IMR-90 (cell line): ENCODE measurements at regions not wholly inside any gene's neighbourhood (a gene's known extent, or its start where the extent isn't known, plus 50 kb on each side); places are given as distances from the start of the nearest gene placed in this dataset.
A peak's percentile ranks its signal among the peaks of the same experiment; 100 is the strongest.

Experiments used
- ATAC-seq: fragments of 200-7000 bp; cut with Tn5 transposase; 2 replicates; pipeline ENCODE4 v1.9.1; 2020; ENCODE audit warnings: low read depth, mild to moderate bottlenecking, moderate library complexity
- BruUV-seq: library from RNA; stranded (reverse); fragments of 400-500 nt; replicated peaks from 2 replicates; lab custom pipeline; 2021; lab: Mats Ljungman, UMichigan
- CTCF ChIA-PET: fragments of 300-600 bp; formaldehyde crosslinking; extraction: SDS; loops from one replicate; lab custom pipeline; 2021; ENCODE audit warnings: antibody characterized with exemption; lab: Yijun Ruan, JAX
- POLR2A ChIA-PET: fragments of 300-600 bp; sonication (Branson Sonifier 250); formaldehyde crosslinking; loops from one replicate; lab custom pipeline; 2022; ENCODE audit warnings: antibody characterized with exemption; ENCODE audit not compliant: unreplicated experiment; lab: Charles Lee
- DNase-seq: peaks from one replicate; pipeline ENCODE4 v3.0.0; 2013
- H2AFZ ChIP-seq: replicated peaks from 2 replicates; pipeline ENCODE3; 2013; ENCODE audit warnings: low read length, mild to moderate bottlenecking; ENCODE audit not compliant: poor library complexity
- H2AK5ac ChIP-seq: 2 replicates; pipeline ENCODE4 v1.6.1; 2013; ENCODE audit warnings: low read depth, low read length, inconsistent platforms
- H2AK9ac ChIP-seq: replicated peaks from 2 replicates; pipeline ENCODE3; 2013; ENCODE audit warnings: mild to moderate bottlenecking, low read depth, low read length, moderate library complexity; ENCODE audit not compliant: poor library complexity
- H2BK120ac ChIP-seq: 2 replicates; pipeline ENCODE4 v1.6.1; 2013; ENCODE audit warnings: low read depth, low read length, inconsistent platforms
- H2BK15ac ChIP-seq: 3 replicates; pipeline ENCODE4 v1.6.1; 2013; ENCODE audit warnings: low read depth, low read length, inconsistent platforms
- H2BK20ac ChIP-seq: 2 replicates; pipeline ENCODE4 v1.6.1; 2013; ENCODE audit warnings: low read depth, mild to moderate bottlenecking, inconsistent platforms, low read length, moderate library complexity
- H2BK5ac ChIP-seq: 2 replicates; pipeline ENCODE4 v1.6.1; 2013; ENCODE audit warnings: mild to moderate bottlenecking, low read depth, low read length, inconsistent platforms; ENCODE audit not compliant: poor library complexity, severe bottlenecking
- H3K14ac ChIP-seq: replicated peaks from 2 replicates; pipeline ENCODE4 v1.6.1; 2013; ENCODE audit warnings: low read depth, low read length, inconsistent platforms
- H3K18ac ChIP-seq: 2 replicates; pipeline ENCODE4 v1.6.1; 2013; ENCODE audit warnings: low read depth, low read length, control low read depth
- H3K23ac ChIP-seq: 2 replicates; pipeline ENCODE4 v1.6.1; 2013; ENCODE audit warnings: low read depth, low read length, inconsistent platforms
- H3K27ac ChIP-seq: 2 replicates; pipeline ENCODE4 v1.5.1; 2013; ENCODE audit warnings: mild to moderate bottlenecking, control low read depth, low read length; ENCODE audit not compliant: insufficient read depth
- H3K27me3 ChIP-seq: 2 replicates; pipeline ENCODE4 v1.6.1; 2013; ENCODE audit warnings: low read length; ENCODE audit not compliant: control insufficient read depth, insufficient read depth
- H3K36me3 ChIP-seq: 2 replicates; pipeline ENCODE4 v1.6.1; 2013; ENCODE audit warnings: low read length, mixed read lengths; ENCODE audit not compliant: control insufficient read depth, insufficient read depth
- H3K4ac ChIP-seq: 2 replicates; pipeline ENCODE4 v1.6.1; 2013; ENCODE audit warnings: low read depth, low read length, inconsistent platforms
- H3K4me1 ChIP-seq: 2 replicates; pipeline ENCODE4 v1.6.1; 2013; ENCODE audit warnings: low read length, mixed read lengths; ENCODE audit not compliant: control insufficient read depth, insufficient read depth
- H3K4me2 ChIP-seq: 2 replicates; pipeline ENCODE4 v1.6.1; 2013; ENCODE audit warnings: low read depth, mild to moderate bottlenecking, control low read depth, low read length, moderate library complexity
- H3K4me3 ChIP-seq: 2 replicates; pipeline ENCODE4 v1.5.1; 2013; ENCODE audit warnings: low read depth, mild to moderate bottlenecking, control low read depth, low read length, moderate library complexity; ENCODE audit not compliant: insufficient read depth
- H3K56ac ChIP-seq: 2 replicates; pipeline ENCODE4 v1.6.1; 2013; ENCODE audit warnings: low read length, inconsistent platforms; ENCODE audit not compliant: insufficient read depth; ENCODE audit errors: extremely low read depth
- H3K79me1 ChIP-seq, 2 experiments: 2 replicates each; pipeline ENCODE4 v1.6.1; 2013; ENCODE audit warnings: low read length in 2 of 2, inconsistent platforms in 1 of 2, low read depth in 1 of 2
- H3K9ac ChIP-seq: 2 replicates; pipeline ENCODE4 v1.6.1; 2013; ENCODE audit warnings: low read depth, low read length, control low read depth
- H3K9me1 ChIP-seq: 2 replicates; pipeline ENCODE4 v1.6.1; 2013; ENCODE audit warnings: low read length, inconsistent platforms; ENCODE audit not compliant: insufficient read depth
- H3K9me3 ChIP-seq: 2 replicates; pipeline ENCODE4 v1.6.1; 2013; ENCODE audit warnings: low read length; ENCODE audit not compliant: control insufficient read depth, insufficient read depth
- H4K20me1 ChIP-seq: 2 replicates; pipeline ENCODE4 v1.6.1; 2013; ENCODE audit warnings: low read length, inconsistent platforms; ENCODE audit not compliant: insufficient read depth
- H4K5ac ChIP-seq: 2 replicates; pipeline ENCODE4 v1.6.1; 2013; ENCODE audit warnings: mild to moderate bottlenecking, low read depth, low read length, control low read depth
- H4K8ac ChIP-seq, 2 experiments: 2 replicates each; pipeline ENCODE4 v1.6.1; 2013; ENCODE audit warnings: low read depth in 2 of 2, low read length in 2 of 2, control low read depth in 1 of 2, inconsistent platforms in 1 of 2
- H4K91ac ChIP-seq: 2 replicates; pipeline ENCODE4 v1.6.1; 2013; ENCODE audit warnings: low read depth, low read length, inconsistent platforms; ENCODE audit not compliant: insufficient read depth
- BHLHE40 ChIP-seq: fragments of 150-350 bp; IDR thresholded peaks from 2 replicates; pipeline ENCODE4 v1.6.1; 2016; ENCODE audit warnings: mild to moderate bottlenecking, low read depth, low read length
- CEBPB ChIP-seq: IDR thresholded peaks from 2 replicates; pipeline ENCODE4 v1.6.1; 2012; ENCODE audit warnings: low read depth, low read length, improper control_type of control experiment
- CHD1 ChIP-seq: IDR thresholded peaks from 2 replicates; pipeline ENCODE4 v1.6.1; 2012; ENCODE audit warnings: low read depth, low read length, improper control_type of control experiment
- FOS ChIP-seq: fragments of 150-350 bp; IDR thresholded peaks from 2 replicates; pipeline ENCODE4 v1.6.1; 2016; ENCODE audit warnings: low read depth, low read length
- MAFK ChIP-seq: IDR thresholded peaks from 2 replicates; pipeline ENCODE4 v1.6.1; 2012; ENCODE audit warnings: low read depth, low read length, improper control_type of control experiment
- MAZ ChIP-seq: IDR thresholded peaks from 2 replicates; pipeline ENCODE4 v1.6.1; 2012; ENCODE audit warnings: low read depth, mild to moderate bottlenecking, low read length, improper control_type of control experiment, moderate library complexity, borderline replicate concordance
- NFE2L2 ChIP-seq: fragments of 150-350 bp; IDR thresholded peaks from 2 replicates; pipeline ENCODE4 v1.6.1; 2016; ENCODE audit warnings: low read depth, mild to moderate bottlenecking, low read length
- POLR2A ChIP-seq: IDR thresholded peaks from 2 replicates; pipeline ENCODE4 v1.6.1; 2012; ENCODE audit warnings: mild to moderate bottlenecking, low read depth, low read length
- RAD21 ChIP-seq: IDR thresholded peaks from 2 replicates; pipeline ENCODE4 v1.6.1; 2012; ENCODE audit warnings: low read length, improper control_type of control experiment
- RCOR1 ChIP-seq: IDR thresholded peaks from 2 replicates; pipeline ENCODE4 v1.6.1; 2012; ENCODE audit warnings: mild to moderate bottlenecking, low read length, improper control_type of control experiment; ENCODE audit not compliant: insufficient replicate concordance
- RFX5 ChIP-seq: IDR thresholded peaks from 2 replicates; pipeline ENCODE4 v1.8.0; 2012; ENCODE audit warnings: low read depth, mild to moderate bottlenecking, low read length, moderate library complexity
- SMC3 ChIP-seq: fragments of 150-350 bp; IDR thresholded peaks from 2 replicates; pipeline ENCODE4 v1.6.1; 2016; ENCODE audit warnings: low read depth, mild to moderate bottlenecking, antibody characterized with exemption, low read length, moderate library complexity
- WGBS, 2 experiments: methylation state at CpG; one replicate each; pipeline versions ENCODE4 v1.1.5 to v1.1.7; 2013; ENCODE audit warnings: missing lambda C conversion rate in 2 of 2; ENCODE audit not compliant: insufficient read length in 1 of 2; ENCODE audit errors: extremely low coverage in 2 of 2; 5-methylcytosine and 5-hydroxymethylcytosine counted together
- dilution Hi-C: fragments of 300-500 bp; cut with HindIII; formaldehyde crosslinking; loops from one replicate; pipeline ENCODE4 v1.14.3; 2018; ENCODE audit warnings: low sequenced_read_pairs; ENCODE audit not compliant: unreplicated experiment
- in situ Hi-C: fragments of 300-500 bp; cut with MboI; formaldehyde crosslinking; loops from 3 replicates; pipeline ENCODE4 v1.14.3; 2019; ENCODE audit warnings: low sequenced_read_pairs, inconsistent platforms, mixed read lengths
- intact Hi-C: fragments of 100-400 bp; cut with micrococcal nuclease; formaldehyde crosslinking; loops from 2 replicates; pipeline ENCODE4 v1.10.0; 2022
- TF ChIP-seq, protein P1 (sequence below): conservative IDR thresholded peaks from 2 replicates; pipeline ENCODE4 v1.5.1; 2012; ENCODE audit warnings: mild to moderate bottlenecking, low read depth, low read length, improper control_type of control experiment
- TF ChIP-seq, protein P2 (sequence below): fragments of 150-350 bp; IDR thresholded peaks from 2 replicates; pipeline ENCODE4 v1.6.1; 2017; ENCODE audit warnings: mild to moderate bottlenecking, antibody characterized with exemption, low read length, low read depth
- TF ChIP-seq, protein P3 (sequence below): fragments of 150-350 bp; IDR thresholded peaks from 2 replicates; pipeline ENCODE4 v1.6.1; 2016; ENCODE audit warnings: low read depth, mild to moderate bottlenecking, low read length, moderate library complexity, borderline replicate concordance

DNA sequence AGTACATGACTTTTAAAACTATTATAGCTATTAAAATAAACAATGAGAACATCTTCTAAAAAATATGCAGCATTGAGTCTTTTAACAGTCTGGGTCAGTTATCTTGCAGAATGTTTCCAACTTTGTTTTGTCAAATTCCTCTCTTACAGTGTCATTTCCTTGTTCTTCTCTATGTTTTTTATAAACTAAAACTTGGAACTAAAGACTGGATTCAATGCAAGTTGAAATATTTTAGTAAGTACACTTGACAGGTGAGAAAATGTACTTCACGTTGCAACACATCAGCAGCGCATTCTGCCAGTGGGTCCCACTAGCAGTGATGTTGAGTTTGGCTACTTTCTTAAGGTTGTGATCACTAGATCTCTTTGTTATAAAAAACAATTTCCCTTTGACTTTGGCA, 1407.6 kb upstream of the RAG2 start:
- DNase-seq (peak; percentile 28), ATAC-seq (no peak)
- H3K4me3 ChIP-seq = no peak overlapping the region
- H3K36me3 ChIP-seq = no peaks in the 10 kb centered on the region
- dilution Hi-C loops = no loop called here
- ChIA-PET POLR2A (no interaction called here), CTCF (interaction anchor here (0.7 kb wide), 1 partner anchor 946 kb away, joined by 4 read pairs; no protein-coding TSS in a partner anchor)
- in situ Hi-C loops = no loop called here
- H3K79me1 ChIP-seq = no peaks in the 10 kb centered on the region
- intact Hi-C loops = no loop called here
- no peak overlapping the region for H3K23ac ChIP-seq
- H2BK120ac ChIP-seq = no peak overlapping the region
- H4K8ac ChIP-seq = no peak overlapping the region
- H3K9me1 ChIP-seq = no peaks in the 10 kb centered on the region
- H3K14ac ChIP-seq = no peak overlapping the region
- H4K91ac ChIP-seq = no peak overlapping the region
- H2AK5ac ChIP-seq = no peak overlapping the region
- H4K20me1 ChIP-seq = no peaks in the 10 kb centered on the region
- no peak overlapping the region for H3K27ac ChIP-seq
- BruUV-seq = no TSS peak
- no peak overlapping the region for H3K56ac ChIP-seq
- no peaks in the 10 kb centered on the region for H3K9me3 ChIP-seq
- TF ChIP-seq MAZ (no peak), RAD21 (no peak), RCOR1 (no peak), SMC3 (no peak), POLR2A (no peak), MAFK (no peak), RFX5 (no peak), CHD1 (no peak), CEBPB (no peak), FOS (no peak), NFE2L2 (no peak), BHLHE40 (no peak)
- TF ChIP-seq, protein P1, sequence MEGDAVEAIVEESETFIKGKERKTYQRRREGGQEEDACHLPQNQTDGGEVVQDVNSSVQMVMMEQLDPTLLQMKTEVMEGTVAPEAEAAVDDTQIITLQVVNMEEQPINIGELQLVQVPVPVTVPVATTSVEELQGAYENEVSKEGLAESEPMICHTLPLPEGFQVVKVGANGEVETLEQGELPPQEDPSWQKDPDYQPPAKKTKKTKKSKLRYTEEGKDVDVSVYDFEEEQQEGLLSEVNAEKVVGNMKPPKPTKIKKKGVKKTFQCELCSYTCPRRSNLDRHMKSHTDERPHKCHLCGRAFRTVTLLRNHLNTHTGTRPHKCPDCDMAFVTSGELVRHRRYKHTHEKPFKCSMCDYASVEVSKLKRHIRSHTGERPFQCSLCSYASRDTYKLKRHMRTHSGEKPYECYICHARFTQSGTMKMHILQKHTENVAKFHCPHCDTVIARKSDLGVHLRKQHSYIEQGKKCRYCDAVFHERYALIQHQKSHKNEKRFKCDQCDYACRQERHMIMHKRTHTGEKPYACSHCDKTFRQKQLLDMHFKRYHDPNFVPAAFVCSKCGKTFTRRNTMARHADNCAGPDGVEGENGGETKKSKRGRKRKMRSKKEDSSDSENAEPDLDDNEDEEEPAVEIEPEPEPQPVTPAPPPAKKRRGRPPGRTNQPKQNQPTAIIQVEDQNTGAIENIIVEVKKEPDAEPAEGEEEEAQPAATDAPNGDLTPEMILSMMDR = no peak
- TF ChIP-seq, protein P2, sequence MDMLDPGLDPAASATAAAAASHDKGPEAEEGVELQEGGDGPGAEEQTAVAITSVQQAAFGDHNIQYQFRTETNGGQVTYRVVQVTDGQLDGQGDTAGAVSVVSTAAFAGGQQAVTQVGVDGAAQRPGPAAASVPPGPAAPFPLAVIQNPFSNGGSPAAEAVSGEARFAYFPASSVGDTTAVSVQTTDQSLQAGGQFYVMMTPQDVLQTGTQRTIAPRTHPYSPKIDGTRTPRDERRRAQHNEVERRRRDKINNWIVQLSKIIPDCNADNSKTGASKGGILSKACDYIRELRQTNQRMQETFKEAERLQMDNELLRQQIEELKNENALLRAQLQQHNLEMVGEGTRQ = no peak
- TF ChIP-seq, protein P3, sequence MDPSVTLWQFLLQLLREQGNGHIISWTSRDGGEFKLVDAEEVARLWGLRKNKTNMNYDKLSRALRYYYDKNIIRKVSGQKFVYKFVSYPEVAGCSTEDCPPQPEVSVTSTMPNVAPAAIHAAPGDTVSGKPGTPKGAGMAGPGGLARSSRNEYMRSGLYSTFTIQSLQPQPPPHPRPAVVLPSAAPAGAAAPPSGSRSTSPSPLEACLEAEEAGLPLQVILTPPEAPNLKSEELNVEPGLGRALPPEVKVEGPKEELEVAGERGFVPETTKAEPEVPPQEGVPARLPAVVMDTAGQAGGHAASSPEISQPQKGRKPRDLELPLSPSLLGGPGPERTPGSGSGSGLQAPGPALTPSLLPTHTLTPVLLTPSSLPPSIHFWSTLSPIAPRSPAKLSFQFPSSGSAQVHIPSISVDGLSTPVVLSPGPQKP = no peak
- H3K27me3 ChIP-seq = no peaks in the 10 kb centered on the region
- H2BK5ac ChIP-seq = no peak overlapping the region
- H3K4me1 ChIP-seq = no peaks in the 10 kb centered on the region
- no peak overlapping the region for H3K4ac ChIP-seq
- H2BK15ac ChIP-seq = no peak overlapping the region
- H3K9ac ChIP-seq = no peak overlapping the region
- H4K5ac ChIP-seq = no peak overlapping the region
- no peak overlapping the region for H2AK9ac ChIP-seq
- H3K4me2 ChIP-seq = no peak overlapping the region
- no peak overlapping the region for H2AFZ ChIP-seq
- no CpG with 5 or more reads among the region's 2 CpGs for WGBS, 2 experiments
- H3K18ac ChIP-seq = no peak overlapping the region
- H2BK20ac ChIP-seq = no peak overlapping the region
